NCI-H146 treated with DMSO at 0.1 percent for 48 hours (cell line): ENCODE measurements at regions not wholly inside any gene's neighbourhood (a gene's known extent, or its start where the extent isn't known, plus 50 kb on each side); places are given as distances from the start of the nearest gene placed in this dataset.
"Not testable (repeated sequence)": the region's sequence is repeated elsewhere in the genome, so short reads cannot be mapped to it uniquely, and the experiment has no call there.

Experiments
- DNase-seq: peaks from one replicate; lab custom pipeline; 2025; ENCODE audit not compliant: unreplicated experiment; lab: John Stamatoyannopoulos, UW

DNA sequence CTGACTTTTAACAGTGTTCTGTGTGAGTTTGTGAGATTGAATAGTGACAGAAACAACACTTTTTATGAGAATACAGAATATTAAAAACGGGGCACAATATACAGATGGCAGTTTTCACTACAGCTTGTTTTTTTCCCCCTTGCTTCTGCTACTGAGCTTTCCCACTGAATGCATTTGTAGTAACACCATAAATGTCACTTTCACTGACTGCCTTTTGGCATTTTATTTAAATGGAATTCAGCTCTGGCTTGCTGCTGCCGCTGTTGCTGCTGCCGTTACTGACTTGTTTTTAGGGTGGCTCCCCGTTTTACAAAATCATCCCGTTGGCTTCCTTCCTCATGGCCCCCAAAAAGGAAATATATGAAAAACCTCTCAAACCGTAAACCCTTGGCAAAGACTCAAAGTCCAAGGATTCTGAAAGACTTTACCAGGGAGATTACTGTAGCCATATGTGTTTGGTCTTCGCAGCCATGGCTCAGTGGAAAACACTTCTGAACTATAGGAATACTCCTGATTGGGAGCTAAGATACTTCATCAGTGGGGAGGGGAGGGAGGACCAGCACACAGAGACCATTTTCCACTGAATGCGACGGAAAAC, 151.0 kb downstream of the NUF2 start:
- peak; percentile 12 for DNase-seq

DNA sequence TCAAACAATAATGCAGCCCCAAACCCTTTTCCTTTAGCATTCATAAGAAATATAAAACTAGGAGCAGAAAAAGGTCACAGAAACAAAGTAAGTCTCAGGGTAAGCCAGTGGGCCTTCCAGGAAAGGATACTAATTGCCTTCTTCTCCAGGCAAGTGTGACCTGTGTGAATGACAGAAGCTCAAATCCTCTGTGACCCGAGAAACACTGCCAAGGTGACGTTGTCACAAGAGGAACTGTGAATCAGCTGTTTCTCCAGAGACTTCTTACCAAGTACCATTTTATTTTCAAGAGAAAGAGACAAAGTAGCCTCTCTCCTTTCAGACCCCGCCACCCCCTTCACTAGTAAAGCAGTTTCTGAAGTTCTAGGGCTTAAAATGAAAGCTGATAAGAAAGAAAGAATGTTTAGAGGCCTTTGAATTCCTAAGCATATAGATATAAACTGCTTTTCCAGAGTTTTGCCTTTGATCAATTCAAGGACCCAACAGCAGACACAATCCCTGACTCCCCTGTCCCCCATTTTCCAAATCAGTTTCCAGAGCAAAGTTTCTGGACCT, 155.6 kb downstream of the NUF2 start:
- DNase-seq = no peak

DNA sequence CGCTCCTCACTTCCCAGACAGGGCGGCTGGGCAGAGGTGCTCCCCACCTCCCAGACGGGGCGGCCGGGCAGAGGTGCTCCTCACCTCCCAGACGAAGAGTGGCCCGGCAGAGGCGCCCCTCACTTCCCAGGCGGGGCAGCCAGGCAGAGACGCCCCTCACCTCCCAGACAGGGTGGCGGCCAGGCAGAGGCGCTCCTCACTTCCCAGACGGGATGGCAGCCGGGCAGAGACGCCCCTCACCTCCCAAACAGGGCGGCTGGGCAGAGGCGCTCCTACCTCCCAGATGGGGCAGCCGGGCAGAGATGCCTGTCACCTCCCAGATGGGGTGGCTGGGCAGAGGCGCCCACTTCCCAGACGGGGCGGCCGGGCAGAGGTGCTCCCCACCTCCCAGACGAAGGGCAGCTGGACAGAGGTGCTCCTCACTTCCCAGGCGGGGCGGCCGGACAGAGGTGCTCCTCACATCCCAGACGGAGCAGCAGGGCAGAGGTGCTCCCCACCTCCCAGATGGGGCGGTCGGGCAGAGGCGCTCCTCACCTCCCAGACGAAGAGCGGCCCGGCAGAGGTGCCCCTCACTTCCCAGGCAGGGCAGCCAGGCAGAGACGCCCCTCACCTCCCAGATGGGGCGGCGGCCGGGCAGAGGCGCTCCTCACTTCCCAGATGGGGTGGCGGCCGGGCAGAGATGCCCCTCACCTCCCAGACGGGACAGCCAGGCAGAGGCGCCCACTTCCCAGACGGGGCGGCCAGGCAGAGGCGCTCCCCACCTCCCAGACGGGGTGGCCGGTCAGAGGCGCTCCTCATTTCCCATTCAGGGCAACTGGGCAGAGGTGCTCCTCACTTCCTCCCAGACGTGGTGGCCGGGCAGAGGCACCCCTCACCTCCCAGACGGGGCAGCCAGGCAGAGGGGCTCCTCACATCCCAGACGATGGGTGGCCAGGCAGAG, 176.9 kb downstream of the NUF2 start:
- not testable (repeated sequence) for DNase-seq

DNA sequence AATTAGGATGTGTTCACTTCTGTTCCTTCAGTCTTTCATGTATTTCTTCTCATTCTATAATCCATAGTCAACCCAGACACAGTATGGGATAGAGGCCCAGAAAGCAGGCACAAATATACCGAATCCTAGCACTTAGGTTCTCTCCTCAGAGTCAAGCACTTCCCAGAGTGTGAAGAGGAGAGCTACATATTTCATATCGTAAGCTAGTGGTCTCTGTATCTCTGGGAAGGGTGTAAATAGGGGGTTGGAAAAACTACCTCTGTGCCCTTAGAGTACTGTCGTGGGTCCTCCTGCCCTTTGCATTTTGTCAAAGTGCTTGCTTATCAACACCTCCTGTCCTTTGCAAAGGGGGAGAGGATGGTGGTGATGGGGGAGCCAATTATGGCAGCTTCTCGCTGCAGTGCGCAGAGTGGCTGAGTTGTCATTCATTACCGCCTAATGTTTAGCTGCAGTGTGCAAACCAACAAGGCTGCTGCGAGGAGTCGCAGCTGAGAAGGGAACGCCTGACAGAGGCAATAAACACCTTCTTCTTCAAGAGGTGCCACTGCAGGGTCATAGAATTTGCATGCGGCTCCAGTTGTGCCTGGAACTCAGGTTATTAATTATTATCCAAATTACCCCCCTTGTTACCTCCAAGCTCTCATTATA, 182.7 kb downstream of the NUF2 start:
- DNase-seq = no peak

DNA sequence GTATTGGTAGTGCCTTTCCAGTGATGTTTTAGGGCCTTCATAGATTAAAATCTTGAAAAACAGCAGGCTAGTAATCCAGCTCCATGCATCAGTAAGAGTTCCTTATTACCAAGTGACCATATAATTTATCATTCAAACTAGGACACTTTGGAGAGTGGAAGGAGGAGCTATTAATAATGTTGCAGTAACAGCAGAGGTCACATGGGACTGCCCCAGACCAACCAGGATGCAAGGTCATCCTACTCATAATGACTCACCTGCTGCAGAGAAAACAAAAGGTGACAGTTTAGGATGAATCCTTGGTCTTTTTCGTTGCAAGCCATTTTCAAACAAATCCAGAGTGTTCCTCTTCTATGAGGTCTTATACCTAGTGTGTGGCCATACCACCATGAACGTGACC, 187.4 kb downstream of the NUF2 start:
- DNase-seq = no peak

DNA sequence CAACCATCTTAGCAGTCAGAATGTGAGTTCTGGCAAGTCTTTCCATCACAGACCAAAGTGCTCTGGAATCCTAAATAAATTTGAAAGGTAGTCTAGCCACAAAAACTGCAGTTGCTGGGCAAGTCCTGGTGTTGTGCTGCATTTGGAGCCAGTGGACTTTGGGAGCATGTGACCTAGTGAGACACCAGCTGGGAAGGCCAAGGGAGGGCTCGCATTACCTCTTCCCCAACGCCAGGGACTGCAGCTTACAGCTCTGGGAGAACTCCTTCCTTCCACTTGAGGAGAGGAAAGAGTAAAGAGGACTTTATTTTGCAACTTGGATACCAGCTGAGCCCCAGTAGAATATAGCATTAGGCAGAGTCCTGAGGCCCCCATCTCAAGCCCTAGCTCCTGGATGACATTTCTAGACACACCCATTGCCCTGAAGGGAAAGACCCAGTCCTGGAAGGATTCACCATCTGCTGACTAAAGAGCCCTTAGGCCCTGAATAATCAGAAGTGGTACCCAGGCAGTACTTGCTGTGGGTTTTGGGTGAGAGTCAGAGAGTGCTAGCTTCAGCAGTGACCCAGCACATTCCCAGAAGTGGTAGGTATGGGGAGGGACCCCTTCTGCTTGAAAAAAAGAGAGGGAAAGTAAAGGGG, 190.7 kb downstream of the NUF2 start:
- no peak for DNase-seq

DNA sequence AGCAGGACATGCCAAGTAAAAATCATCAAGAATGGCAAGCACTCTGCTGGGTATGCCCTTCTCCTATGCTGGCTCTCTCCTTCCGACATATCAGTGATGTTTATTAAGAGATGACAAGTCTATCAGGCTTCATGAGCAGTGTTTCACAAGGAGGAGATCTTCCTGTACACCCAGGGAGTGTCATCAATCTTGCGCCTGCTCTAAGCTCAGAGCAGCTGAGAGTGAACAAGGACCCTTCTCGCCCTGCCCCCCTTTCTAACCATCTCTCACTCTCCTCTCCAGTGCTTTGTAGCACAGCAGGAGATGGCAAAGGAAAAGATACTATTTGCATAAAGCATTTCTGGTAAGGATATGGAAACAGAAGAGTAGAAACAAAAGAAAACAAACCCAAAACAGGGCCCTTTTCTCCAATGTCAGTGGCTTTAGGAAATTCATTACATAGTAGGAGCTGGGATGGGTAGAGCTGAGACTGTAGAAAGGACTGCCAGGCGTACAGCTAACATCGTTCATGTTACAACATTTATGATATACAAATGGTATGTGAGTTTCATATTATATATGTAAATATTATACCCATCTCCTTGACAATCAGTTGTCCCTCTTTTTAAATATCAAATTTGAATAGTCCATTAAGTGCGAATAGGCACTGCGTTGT, 201.7 kb downstream of the NUF2 start:
- no peak for DNase-seq

DNA sequence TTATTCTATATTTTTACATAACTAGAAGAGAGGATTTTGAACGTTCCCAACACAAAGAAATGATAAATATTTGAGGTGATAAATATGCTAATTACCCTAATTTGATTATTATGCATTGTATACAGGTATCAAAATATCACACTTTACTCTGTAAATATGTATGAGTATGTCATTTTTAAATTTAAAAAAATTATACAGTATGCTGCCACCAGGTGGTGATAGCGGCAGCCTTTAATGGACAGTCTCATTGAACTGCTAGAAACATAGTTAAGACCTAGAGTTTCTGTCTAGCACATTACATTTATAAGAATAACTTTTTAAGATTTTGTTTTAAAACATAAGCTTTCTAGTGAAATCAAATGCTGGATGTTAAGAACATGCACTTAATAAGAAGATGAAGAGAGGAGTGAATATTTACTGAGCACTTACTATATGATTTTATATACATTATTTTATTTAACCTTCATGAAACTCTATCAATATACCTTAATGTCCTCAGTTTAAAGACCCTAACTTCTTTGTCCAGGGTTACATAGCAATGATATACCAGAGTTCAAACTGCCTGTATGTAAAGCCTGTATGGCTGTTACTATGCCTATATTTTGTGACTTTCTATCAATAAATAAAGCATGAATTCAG, 207.1 kb downstream of the NUF2 start:
- no peak for DNase-seq

DNA sequence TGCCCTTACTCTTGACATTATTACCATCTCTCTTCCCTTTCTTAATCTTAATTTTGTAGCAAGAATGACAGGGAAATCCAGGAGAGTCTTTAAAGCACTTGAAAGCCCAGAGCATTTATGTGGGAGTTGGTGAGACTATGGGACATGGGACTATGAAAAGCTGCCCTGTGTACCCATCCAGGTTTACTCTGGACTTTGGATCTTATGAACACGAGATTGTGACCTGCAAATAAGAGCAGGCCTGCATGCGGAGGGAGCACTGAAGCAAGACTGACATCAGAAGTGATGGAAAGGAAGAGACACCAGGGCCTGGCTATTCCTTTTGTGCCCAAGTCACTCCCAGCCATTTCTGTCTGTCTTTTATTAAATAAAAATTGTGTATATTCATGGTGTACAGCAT, 209.6 kb downstream of the NUF2 start:
- DNase-seq = no peak

DNA sequence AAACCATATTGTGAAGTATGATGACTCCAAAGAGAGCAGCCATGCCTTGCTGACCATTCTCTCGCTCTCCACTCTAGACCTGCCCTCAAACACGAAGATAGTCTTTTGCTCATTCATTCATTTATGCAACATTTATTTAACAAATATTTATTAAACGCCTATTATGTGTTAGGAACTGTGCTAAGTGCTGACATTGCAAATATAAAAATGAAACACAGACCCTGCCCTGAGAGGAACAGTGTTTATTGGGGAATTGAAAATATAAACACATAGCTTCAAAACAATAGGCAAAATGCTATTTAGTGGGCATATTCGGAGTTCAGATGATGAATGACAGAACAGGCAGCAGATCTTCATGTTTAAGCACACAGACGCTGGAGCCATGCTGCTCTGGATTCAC, 213.6 kb downstream of the NUF2 start:
- no peak for DNase-seq

DNA sequence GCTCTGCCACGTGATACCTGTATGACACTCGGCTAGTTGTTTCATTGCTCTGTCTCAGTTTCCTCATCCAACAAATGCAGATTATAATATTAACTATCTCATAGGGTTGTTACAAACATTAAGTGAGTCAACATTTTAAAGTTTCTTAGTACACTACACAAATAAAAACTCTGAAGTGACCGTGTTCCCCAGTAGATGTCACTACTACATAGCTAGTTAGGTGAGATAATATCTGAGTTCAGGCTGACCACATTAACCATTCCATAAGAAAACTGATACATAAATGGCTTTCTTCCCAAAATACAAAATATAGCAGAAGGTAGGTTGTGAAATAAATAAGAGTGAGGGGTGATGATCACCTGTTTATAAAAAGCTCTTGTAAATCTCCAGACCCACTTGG, 214.1 kb downstream of the NUF2 start:
- no peak for DNase-seq

DNA sequence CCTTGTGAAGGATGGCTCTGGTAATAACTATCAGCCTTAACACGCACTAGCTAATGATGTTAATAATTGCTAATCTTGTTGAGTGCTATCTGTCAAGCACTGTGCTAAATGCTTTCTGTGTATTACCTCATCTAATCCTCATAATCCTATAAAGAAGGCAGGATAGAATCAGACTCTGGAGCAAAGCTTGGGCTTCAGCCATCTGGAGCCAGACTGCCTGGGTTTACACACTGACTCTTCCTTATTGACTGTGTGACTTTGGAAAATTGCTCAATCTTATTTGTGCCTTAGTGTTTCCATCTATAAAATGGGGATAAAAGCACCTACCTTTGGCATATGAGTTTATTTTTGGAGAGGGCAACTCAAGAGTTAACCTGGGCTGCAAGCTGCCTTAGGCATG, 216.1 kb downstream of the NUF2 start:
- no peak for DNase-seq

DNA sequence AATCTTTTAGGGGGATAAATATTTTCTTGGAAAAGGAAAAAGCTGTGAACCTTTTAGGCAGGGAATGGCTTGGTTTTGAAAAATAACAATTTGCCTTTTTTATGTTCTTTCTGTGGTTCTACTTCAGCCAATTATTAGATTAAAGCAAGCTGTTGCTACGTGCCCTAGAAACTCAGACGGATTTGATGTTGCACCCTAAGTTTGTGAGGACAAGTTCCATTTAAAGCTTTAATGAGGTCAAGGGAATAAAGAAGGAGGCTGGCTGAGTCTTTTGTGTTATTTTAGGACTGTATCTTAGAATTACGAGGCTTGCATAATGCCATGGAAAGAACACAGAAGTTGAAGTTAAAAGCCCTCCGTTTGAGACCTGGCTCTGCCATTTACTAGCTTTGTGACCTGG, 216.9 kb downstream of the NUF2 start:
- no peak for DNase-seq

DNA sequence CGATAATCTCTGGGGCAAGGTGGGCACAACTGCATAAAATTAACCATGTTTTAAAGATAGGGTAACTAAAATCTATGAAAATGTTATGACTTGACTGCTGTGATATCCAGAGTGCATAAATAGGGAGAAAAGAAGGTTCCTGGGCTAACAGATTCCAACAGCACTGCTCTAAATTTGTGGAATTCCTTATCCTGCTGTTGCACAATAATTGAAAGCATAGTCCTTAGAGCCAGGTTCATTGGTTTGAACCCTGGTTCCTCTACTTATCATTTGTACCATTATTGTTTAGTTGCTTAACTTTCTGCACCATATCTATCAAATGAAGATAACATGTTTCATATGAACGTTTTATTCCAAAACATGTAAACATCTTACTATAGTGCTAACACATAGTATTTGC, 219.0 kb downstream of the NUF2 start:
- DNase-seq = no peak

DNA sequence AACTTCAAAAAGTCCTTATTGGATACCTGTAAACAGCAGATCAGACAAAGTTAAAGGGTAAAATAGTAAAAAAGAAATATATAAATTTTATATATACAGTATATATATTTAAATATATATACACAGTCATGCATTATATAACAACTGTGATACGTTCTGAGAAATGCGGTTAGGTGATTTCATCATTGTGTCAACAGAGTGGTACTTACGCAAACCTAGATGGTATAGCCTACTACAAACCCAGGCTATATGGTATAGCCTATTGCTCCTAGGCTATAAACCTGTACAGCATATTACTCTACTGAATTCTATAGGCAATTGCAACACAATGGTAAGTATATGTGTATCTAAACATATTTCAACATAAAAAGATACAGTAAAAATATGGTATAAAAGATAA, 222.7 kb downstream of the NUF2 start:
- no peak for DNase-seq

DNA sequence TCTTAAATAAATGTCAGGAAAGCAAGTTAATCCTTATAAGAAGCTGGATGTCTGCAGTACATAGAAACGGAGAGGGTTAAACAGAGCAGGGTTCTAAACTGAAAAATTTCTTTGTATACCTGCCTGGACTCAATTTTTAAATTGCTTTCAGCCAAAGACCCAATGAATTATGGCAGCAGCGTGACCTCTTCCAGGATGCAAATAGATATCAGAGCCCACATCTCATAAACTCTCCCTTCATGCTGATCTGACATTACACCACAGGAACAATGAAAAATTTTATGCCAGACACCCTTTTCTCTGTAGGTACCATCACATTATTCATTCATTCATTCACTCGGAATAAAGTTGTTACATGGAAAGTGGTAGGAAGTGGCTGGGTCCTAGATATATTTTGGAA, 236.4 kb downstream of the NUF2 start:
- no peak for DNase-seq

DNA sequence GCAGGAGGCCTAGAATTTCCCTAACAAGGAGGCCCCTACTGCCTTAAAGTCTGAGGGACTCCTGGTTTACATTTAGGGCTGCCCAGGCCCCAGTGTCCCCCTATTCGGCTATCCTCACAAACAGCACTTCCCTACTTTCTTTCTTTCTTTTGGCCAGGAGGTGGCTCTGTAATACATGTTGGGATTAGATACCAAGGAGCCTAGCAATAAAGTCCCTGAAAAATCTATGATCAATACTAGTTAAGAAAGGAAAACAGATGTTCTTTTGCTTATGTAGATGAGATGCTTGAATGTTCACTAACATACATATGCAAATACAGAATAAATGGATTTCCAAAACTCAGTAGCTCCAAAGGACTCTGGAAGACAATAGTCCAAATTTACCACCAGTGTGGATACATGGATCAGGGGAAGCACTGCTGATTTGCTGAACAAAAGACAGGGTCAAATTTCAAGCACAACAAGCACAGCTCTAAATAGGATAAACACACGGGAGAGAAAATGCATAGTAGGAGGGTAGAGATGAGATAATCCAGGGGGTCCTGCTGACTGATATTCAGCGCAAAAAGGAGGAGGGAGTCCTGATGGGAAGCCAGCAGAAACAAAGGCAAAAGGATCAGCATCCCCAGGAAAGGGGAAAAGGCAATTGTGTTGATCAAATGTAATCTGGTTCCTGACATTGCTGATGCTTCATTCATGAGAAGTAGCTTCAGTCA, 240.0 kb downstream of the NUF2 start:
- peak; percentile 82 for DNase-seq

DNA sequence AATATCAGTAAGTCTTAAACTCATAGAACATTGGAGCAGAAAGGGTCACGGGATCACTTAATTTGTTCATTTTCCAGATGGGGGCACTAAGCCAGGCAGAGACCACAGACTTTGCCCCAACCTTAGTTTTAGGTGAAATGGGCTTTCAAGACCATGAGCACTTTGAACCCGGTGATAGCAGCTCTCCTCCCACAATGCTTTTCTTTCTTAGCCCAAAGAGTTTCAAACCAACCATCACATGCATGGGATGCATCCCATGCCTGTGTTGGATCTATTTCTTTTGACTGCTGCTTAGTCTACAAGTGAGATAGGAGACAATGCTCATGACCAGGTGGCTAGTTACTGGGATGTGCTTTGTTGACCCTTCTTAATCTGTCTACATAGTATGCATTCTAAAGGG, 240.6 kb downstream of the NUF2 start:
- no peak for DNase-seq

DNA sequence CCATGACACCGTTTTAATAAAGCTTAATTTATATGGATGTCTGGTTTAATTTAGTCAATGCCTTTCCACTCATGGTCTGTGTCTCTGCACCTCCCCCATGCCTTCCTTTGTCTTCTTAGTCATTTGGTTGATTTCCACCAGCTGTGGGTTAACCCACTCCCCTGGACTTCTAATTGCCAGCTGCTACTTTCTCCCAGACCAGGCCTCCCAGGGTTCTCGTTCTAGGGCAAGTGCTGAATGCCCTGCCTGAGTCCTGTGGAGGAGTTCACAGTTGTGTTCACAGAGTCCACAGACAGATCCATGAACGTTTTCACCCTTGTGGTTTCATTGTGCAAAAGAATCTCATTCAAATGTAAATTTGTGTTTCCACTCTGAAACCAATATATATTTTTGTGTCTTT, 243.4 kb downstream of the NUF2 start:
- peak; percentile 58 for DNase-seq

DNA sequence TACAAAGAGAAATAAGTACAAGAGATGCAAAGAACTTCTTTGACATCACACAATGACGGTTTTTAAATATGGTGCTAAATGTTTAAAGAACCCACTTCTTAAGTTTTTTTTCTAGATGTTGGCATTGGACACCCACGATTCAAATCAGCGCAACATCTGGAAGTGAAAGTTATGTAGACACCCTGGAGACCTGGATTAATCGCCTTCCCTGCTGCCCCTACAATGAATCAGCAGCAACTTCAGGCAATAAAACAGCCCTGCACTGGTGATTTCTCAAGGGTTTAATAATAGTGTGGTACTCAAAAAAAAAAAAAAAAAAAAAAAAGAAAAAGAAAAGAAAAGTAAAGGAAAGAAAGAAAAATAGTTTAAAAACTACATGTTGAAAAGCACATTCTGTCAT, 248.3 kb downstream of the NUF2 start:
- DNase-seq = no peak
